SK-N-SH (cell line): ENCODE measurements at regions not wholly inside any gene's neighbourhood (a gene's known extent, or its start where the extent isn't known, plus 50 kb on each side); places are given as distances from the start of the nearest gene placed in this dataset.
A peak's percentile ranks its signal among the peaks of the same experiment; 100 is the strongest.

Experiments used
- CTCF ChIA-PET: fragments of 300-600, 350-600 bp; formaldehyde crosslinking; extraction: SDS; loops from one replicate; lab custom pipeline; 2021; lab: Yijun Ruan, JAX
- POLR2A ChIA-PET: fragments of 350-600 bp; sonication (Branson Sonifier 250); formaldehyde crosslinking; extraction: SDS; loops from one replicate; lab custom pipeline; 2020; ENCODE audit warnings: antibody characterized with exemption, inconsistent platforms; lab: Yijun Ruan, JAX
- DNase-seq: peaks from one replicate; pipeline ENCODE4 v3.0.0; 2012
- H2AFZ ChIP-seq: fragments of 200-600 bp; sonication (generic); 2 replicates; pipeline ENCODE4 v1.8.1; 2016; ENCODE audit warnings: antibody characterized with exemption, mild to moderate bottlenecking, low read depth
- H3F3A ChIP-seq: fragments of 200-600 bp; sonication (generic); replicated peaks from 2 replicates; pipeline ENCODE3; 2016; ENCODE audit warnings: antibody characterized with exemption, mild to moderate bottlenecking; ENCODE audit not compliant: insufficient read depth
- H3K27ac ChIP-seq, 2 experiments: fragments of 200-500 bp in 1 of 2; fragments of 200-600 bp in 1 of 2; sonication (Bioruptor generic) in 1 of 2; sonication (generic), shearing (Covaris generic) in 1 of 2; 2 replicates each; pipeline versions ENCODE4 v1.5.1 to v1.6.1; 2014 to 2016; ENCODE audit warnings: low read depth in 2 of 2, inconsistent platforms in 1 of 2, low read length in 1 of 2, mild to moderate bottlenecking in 1 of 2, mixed read lengths in 1 of 2
- H3K27me3 ChIP-seq: fragments of 200-600 bp; sonication (generic), shearing (Covaris generic); 2 replicates; pipeline ENCODE4 v1.6.1; 2016; ENCODE audit warnings: mixed run types; ENCODE audit not compliant: insufficient read depth
- H3K36me3 ChIP-seq, 2 experiments: fragments of 200-500 bp in 1 of 2; fragments of 200-600 bp in 1 of 2; sonication (Bioruptor generic) in 1 of 2; sonication (generic) in 1 of 2; replicated peaks in 1 of 2; 2 replicates each; pipeline versions ENCODE3 to v1.5.1; 2014 to 2016; ENCODE audit warnings: low read length in 1 of 2, mild to moderate bottlenecking in 1 of 2; ENCODE audit not compliant: insufficient read depth in 2 of 2, control insufficient read depth in 1 of 2
- H3K4me1 ChIP-seq, 2 experiments: fragments of 200-500 bp in 1 of 2; fragments of 200-600 bp in 1 of 2; sonication (Bioruptor generic) in 1 of 2; sonication (generic), shearing (Covaris generic) in 1 of 2; 2 replicates each; pipeline versions ENCODE4 v1.5.1 to v1.6.1; 2014 to 2016; ENCODE audit warnings: low read depth in 1 of 2, low read length in 1 of 2, mixed run types in 1 of 2; ENCODE audit not compliant: insufficient read depth in 2 of 2, control insufficient read depth in 1 of 2
- H3K4me2 ChIP-seq: fragments of 200-600 bp; sonication (generic), shearing (Covaris generic); 2 replicates; pipeline ENCODE4 v1.6.1; 2017; ENCODE audit warnings: mixed run types
- H3K4me3 ChIP-seq, 2 experiments: fragments of 200-500 bp in 1 of 2; fragments of 200-600 bp in 1 of 2; sonication (Bioruptor generic) in 1 of 2; sonication (generic), shearing (Covaris generic) in 1 of 2; 2 replicates each; pipeline versions ENCODE4 v1.5.1 to v1.8.1; 2014 to 2016; ENCODE audit warnings: low read depth in 2 of 2, inconsistent platforms in 1 of 2, low read length in 1 of 2, mild to moderate bottlenecking in 1 of 2, mixed read lengths in 1 of 2, moderate library complexity in 1 of 2
- H3K79me2 ChIP-seq: fragments of 200-600 bp; sonication (generic); 2 replicates; pipeline ENCODE4 v1.8.1; 2017; ENCODE audit warnings: mild to moderate bottlenecking; ENCODE audit not compliant: insufficient read depth
- H3K9ac ChIP-seq: fragments of 200-600 bp; sonication (generic); 2 replicates; pipeline ENCODE4 v1.6.1; 2017; ENCODE audit warnings: mixed run types
- H3K9me2 ChIP-seq: fragments of 200-600 bp; sonication (generic); 2 replicates; pipeline ENCODE4 v1.6.1; 2017; ENCODE audit warnings: mixed run types
- H3K9me3 ChIP-seq: fragments of 200-600 bp; sonication (generic); 2 replicates; pipeline ENCODE4 v1.6.1; 2017; ENCODE audit warnings: mixed run types, mild to moderate bottlenecking, moderate library complexity
- H4K20me1 ChIP-seq: fragments of 200-600 bp; sonication (generic); 2 replicates; pipeline ENCODE4 v1.6.1; 2017; ENCODE audit warnings: mild to moderate bottlenecking, mixed run types; ENCODE audit not compliant: insufficient read depth
- CHD2 ChIP-seq: fragments of 150-350 bp; IDR thresholded peaks from 2 replicates; pipeline ENCODE4 v1.6.1; 2018; ENCODE audit warnings: low read length; ENCODE audit not compliant: partially characterized antibody
- ELF1 ChIP-seq: IDR thresholded peaks from 2 replicates; pipeline ENCODE4 v1.4.0; 2012
- FOXJ3 ChIP-seq: sonication (generic); formaldehyde crosslinking; IDR thresholded peaks from 2 replicates; pipeline ENCODE4 v1.5.1; 2020; ENCODE audit warnings: mild to moderate bottlenecking, missing genetic modification reagents
- GATA2 ChIP-seq: sonication (generic); formaldehyde crosslinking; IDR thresholded peaks from 2 replicates; pipeline ENCODE4 v1.5.0; 2020; ENCODE audit warnings: mild to moderate bottlenecking, missing genetic modification reagents
- MXI1 ChIP-seq: IDR thresholded peaks from 2 replicates; pipeline ENCODE4 v1.6.1; 2012; ENCODE audit warnings: mild to moderate bottlenecking, low read depth, low read length, improper control_type of control experiment
- NFIC ChIP-seq: IDR thresholded peaks from 2 replicates; pipeline ENCODE4 v1.4.0; 2012; ENCODE audit warnings: borderline replicate concordance
- NRF1 ChIP-seq: IDR thresholded peaks from 2 replicates; pipeline ENCODE4 v1.6.1; 2012; ENCODE audit warnings: low read depth, mild to moderate bottlenecking, low read length
- POLR2AphosphoS5 ChIP-seq: IDR thresholded peaks from 2 replicates; pipeline ENCODE4 v1.6.1; 2012; ENCODE audit warnings: low read depth, low read length
- RCOR1 ChIP-seq: fragments of 150-350 bp; IDR thresholded peaks from 2 replicates; pipeline ENCODE4 v1.6.1; 2017; ENCODE audit warnings: antibody characterized with exemption, low read length
- RFX5 ChIP-seq: IDR thresholded peaks from 2 replicates; pipeline ENCODE4 v1.6.1; 2012; ENCODE audit warnings: mild to moderate bottlenecking, improper control_type of control experiment, low read length
- RXRA ChIP-seq: IDR thresholded peaks from 2 replicates; pipeline ENCODE4 v1.4.0; 2012; ENCODE audit warnings: low read depth, mild to moderate bottlenecking, borderline replicate concordance
- SIN3A ChIP-seq: IDR thresholded peaks from 2 replicates; pipeline ENCODE4 v1.6.1; 2012; ENCODE audit warnings: low read depth, mild to moderate bottlenecking, low read length, moderate library complexity, borderline replicate concordance
- TEAD4 ChIP-seq: IDR thresholded peaks from 2 replicates; pipeline ENCODE4 v1.4.0; 2012; ENCODE audit warnings: mild to moderate bottlenecking, borderline replicate concordance; ENCODE audit not compliant: insufficient read depth
- YY1 ChIP-seq: IDR thresholded peaks from 2 replicates; pipeline ENCODE4 v1.4.0; 2012; ENCODE audit warnings: low read depth, mild to moderate bottlenecking
- WGBS: methylation state at CpG from one replicate; pipeline ENCODE4 v1.1.6; 2017; ENCODE audit warnings: low lambda C conversion rate; 5-methylcytosine and 5-hydroxymethylcytosine counted together
- TF ChIP-seq, protein P1 (sequence below): IDR thresholded peaks from 2 replicates; pipeline ENCODE4; 2012
- TF ChIP-seq, protein P2 (sequence below): fragments of 200-600 bp; sonication (generic); IDR thresholded peaks from 2 replicates; pipeline ENCODE4 v1.6.1; 2017; ENCODE audit warnings: antibody characterized with exemption, mild to moderate bottlenecking, moderate library complexity
- TF ChIP-seq, protein P3 (sequence below): IDR thresholded peaks from 2 replicates; pipeline ENCODE4 v1.4.0; 2012; ENCODE audit warnings: low read depth, borderline replicate concordance
- TF ChIP-seq, protein P4 (sequence below): fragments of 150-350 bp; IDR thresholded peaks from 2 replicates; pipeline ENCODE4 v1.6.1; 2017; ENCODE audit warnings: antibody characterized with exemption, low read length, low read depth, borderline replicate concordance
- TF ChIP-seq, protein P5 (sequence below): IDR thresholded peaks from 2 replicates; pipeline ENCODE4 v1.4.0; 2012; ENCODE audit warnings: low read depth, borderline replicate concordance

DNA sequence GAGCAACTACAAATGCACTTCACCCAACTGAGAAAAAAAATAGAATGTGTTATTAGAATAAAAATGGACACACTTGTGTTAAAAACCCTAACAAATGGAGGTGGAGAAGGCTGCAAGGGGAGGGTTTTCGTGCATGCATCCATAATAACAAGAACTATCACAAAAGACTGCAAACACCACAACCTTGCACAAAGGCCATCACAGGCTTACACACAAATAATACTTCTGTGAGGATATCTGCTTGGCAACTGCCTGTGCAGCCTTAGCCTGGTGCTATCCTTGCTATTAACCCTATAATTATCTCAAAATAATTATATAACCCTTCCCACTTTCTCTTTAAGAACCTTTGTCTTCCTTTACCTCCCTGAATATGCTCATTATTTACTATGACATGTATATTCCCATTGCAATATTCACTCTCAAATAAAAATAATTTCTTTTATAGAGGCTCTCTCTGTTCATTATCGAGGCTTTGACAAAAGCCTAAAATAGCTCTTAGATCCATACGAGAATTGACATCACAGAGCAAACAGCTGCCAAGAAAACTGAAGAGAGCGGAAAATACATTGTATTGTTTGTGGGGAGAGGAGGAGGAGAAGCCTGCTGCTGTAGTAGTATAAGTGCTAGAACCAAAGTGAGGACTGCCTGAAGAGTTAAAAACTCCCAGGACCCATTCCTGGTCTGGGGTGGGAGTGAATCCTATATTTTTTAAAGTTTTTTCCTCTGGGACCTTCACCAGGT lies 1768.7 kb downstream of the BRINP3 start:
- H3K9me2 ChIP-seq = no peaks in the 10 kb centered on the region
- WGBS = 83% methylated on average over 4 of the region's 4 CpGs
- ChIA-PET CTCF (no interaction called here), POLR2A (no interaction called here)
- H3K79me2 ChIP-seq = no peaks in the 10 kb centered on the region
- no peaks in the 10 kb centered on the region for H4K20me1 ChIP-seq
- TF ChIP-seq, protein P1, sequence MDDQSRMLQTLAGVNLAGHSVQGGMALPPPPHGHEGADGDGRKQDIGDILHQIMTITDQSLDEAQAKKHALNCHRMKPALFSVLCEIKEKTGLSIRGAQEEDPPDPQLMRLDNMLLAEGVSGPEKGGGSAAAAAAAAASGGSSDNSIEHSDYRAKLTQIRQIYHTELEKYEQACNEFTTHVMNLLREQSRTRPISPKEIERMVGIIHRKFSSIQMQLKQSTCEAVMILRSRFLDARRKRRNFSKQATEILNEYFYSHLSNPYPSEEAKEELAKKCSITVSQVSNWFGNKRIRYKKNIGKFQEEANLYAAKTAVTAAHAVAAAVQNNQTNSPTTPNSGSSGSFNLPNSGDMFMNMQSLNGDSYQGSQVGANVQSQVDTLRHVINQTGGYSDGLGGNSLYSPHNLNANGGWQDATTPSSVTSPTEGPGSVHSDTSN = no peak
- TF ChIP-seq RXRA = no peak
- no peak for TF ChIP-seq RCOR1
- TF ChIP-seq, protein P2, sequence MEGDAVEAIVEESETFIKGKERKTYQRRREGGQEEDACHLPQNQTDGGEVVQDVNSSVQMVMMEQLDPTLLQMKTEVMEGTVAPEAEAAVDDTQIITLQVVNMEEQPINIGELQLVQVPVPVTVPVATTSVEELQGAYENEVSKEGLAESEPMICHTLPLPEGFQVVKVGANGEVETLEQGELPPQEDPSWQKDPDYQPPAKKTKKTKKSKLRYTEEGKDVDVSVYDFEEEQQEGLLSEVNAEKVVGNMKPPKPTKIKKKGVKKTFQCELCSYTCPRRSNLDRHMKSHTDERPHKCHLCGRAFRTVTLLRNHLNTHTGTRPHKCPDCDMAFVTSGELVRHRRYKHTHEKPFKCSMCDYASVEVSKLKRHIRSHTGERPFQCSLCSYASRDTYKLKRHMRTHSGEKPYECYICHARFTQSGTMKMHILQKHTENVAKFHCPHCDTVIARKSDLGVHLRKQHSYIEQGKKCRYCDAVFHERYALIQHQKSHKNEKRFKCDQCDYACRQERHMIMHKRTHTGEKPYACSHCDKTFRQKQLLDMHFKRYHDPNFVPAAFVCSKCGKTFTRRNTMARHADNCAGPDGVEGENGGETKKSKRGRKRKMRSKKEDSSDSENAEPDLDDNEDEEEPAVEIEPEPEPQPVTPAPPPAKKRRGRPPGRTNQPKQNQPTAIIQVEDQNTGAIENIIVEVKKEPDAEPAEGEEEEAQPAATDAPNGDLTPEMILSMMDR = no peak
- TF ChIP-seq, protein P3, sequence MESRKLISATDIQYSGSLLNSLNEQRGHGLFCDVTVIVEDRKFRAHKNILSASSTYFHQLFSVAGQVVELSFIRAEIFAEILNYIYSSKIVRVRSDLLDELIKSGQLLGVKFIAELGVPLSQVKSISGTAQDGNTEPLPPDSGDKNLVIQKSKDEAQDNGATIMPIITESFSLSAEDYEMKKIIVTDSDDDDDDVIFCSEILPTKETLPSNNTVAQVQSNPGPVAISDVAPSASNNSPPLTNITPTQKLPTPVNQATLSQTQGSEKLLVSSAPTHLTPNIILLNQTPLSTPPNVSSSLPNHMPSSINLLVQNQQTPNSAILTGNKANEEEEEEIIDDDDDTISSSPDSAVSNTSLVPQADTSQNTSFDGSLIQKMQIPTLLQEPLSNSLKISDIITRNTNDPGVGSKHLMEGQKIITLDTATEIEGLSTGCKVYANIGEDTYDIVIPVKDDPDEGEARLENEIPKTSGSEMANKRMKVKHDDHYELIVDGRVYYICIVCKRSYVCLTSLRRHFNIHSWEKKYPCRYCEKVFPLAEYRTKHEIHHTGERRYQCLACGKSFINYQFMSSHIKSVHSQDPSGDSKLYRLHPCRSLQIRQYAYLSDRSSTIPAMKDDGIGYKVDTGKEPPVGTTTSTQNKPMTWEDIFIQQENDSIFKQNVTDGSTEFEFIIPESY = no peak
- no peak for TF ChIP-seq TEAD4
- no peak for TF ChIP-seq NFIC
- no peak for TF ChIP-seq ELF1
- TF ChIP-seq FOXJ3 = no peak
- TF ChIP-seq, protein P4, sequence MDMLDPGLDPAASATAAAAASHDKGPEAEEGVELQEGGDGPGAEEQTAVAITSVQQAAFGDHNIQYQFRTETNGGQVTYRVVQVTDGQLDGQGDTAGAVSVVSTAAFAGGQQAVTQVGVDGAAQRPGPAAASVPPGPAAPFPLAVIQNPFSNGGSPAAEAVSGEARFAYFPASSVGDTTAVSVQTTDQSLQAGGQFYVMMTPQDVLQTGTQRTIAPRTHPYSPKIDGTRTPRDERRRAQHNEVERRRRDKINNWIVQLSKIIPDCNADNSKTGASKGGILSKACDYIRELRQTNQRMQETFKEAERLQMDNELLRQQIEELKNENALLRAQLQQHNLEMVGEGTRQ = no peak
- TF ChIP-seq GATA2 (CRISPR knock-in tag) = no peak
- TF ChIP-seq POLR2AphosphoS5 = no peak
- TF ChIP-seq, protein P5, sequence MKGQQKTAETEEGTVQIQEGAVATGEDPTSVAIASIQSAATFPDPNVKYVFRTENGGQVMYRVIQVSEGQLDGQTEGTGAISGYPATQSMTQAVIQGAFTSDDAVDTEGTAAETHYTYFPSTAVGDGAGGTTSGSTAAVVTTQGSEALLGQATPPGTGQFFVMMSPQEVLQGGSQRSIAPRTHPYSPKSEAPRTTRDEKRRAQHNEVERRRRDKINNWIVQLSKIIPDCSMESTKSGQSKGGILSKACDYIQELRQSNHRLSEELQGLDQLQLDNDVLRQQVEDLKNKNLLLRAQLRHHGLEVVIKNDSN = no peak
- no peak for TF ChIP-seq NRF1
- no peak for TF ChIP-seq MXI1
- TF ChIP-seq CHD2 = no peak
- no peak for TF ChIP-seq RFX5
- no peak for TF ChIP-seq YY1
- no peak for TF ChIP-seq SIN3A
- no peaks in the 10 kb centered on the region for H3F3A ChIP-seq
- H2AFZ ChIP-seq = peak overlapping the region; percentile 39; the same call in 1 of the 2 replicates
- no peak overlapping the region for H3K9ac ChIP-seq
- H3K9me3 ChIP-seq = no peaks in the 10 kb centered on the region
- no peaks in the 10 kb centered on the region; a peak in 1 of 4 replicates for H3K4me1 ChIP-seq
- H3K4me2 ChIP-seq = no peak overlapping the region
- H3K36me3 ChIP-seq = no peaks in the 10 kb centered on the region
- H3K27ac ChIP-seq = no peak overlapping the region
- no peaks in the 10 kb centered on the region for H3K27me3 ChIP-seq
- DNase-seq = no peak
- no peak overlapping the region for H3K4me3 ChIP-seq
